Spleen (tissue), 7 donors: ENCODE measurements at regions not wholly inside any gene's neighbourhood (a gene's known extent, or its start where the extent isn't known, plus 50 kb on each side); places are given as distances from the start of the nearest gene placed in this dataset.

Experiments
- POLR2AphosphoS5 ChIP-seq, 3 donors: sonication (generic); formaldehyde crosslinking; IDR thresholded peaks; one replicate each; pipeline ENCODE4 v1.5.1; 2017; ENCODE audit warnings: antibody characterized with exemption in 3 of 3
- TF ChIP-seq, protein P1 (sequence below), 11 experiments: fragments of 200-600 bp in 7 of 11; fragments of 450-650 bp in 4 of 11; sonication (generic) in 4 of 11; IDR thresholded peaks in 8 of 11; conservative IDR thresholded peaks in 3 of 11; 1 replicate in 7 of 11; 2 replicates in 4 of 11; pipeline versions ENCODE4 v1.4.0 to v1.8.0; 2016 to 2021; ENCODE audit warnings: antibody characterized with exemption in 11 of 11, inconsistent platforms in 4 of 11, mild to moderate bottlenecking in 1 of 11
- donor health status: DM: no; HTN: no; CAD: no; lungs with moderate emphysema.
- donor health status: DM: no; HTN: no; CAD: no.
- donor health status: DM: no; HTN: no; CAD: no.

DNA sequence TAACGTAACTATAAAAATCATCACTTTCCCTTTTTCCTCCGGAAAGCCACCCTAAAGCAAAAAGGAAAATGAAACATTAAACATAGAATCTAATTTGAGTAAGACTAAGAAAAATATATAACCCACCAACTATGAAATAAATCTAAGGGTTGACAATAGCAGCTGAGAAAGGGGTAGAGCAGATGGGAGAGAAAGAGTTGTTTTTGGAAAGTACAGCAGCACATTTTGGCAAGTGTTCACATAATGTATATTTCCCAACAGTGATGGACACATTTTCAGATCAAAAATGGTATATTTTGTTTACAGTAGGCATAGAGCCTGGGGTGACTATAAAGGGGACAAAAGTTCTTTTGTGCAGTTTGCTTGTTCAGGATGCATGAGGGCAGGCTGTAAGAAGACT lies 1287.4 kb upstream of the B3GALT2 start:
- TF ChIP-seq, protein P1, sequence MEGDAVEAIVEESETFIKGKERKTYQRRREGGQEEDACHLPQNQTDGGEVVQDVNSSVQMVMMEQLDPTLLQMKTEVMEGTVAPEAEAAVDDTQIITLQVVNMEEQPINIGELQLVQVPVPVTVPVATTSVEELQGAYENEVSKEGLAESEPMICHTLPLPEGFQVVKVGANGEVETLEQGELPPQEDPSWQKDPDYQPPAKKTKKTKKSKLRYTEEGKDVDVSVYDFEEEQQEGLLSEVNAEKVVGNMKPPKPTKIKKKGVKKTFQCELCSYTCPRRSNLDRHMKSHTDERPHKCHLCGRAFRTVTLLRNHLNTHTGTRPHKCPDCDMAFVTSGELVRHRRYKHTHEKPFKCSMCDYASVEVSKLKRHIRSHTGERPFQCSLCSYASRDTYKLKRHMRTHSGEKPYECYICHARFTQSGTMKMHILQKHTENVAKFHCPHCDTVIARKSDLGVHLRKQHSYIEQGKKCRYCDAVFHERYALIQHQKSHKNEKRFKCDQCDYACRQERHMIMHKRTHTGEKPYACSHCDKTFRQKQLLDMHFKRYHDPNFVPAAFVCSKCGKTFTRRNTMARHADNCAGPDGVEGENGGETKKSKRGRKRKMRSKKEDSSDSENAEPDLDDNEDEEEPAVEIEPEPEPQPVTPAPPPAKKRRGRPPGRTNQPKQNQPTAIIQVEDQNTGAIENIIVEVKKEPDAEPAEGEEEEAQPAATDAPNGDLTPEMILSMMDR (IDR thresholded peaks at IDR 0.05 in 8 of 11, conservative IDR thresholded peaks at IDR 0.05 in 3 of 11): no peak
- TF ChIP-seq POLR2AphosphoS5 (IDR thresholded peaks at IDR 0.05): no peak
